ENCODE measurements at regions not wholly inside any gene's neighbourhood (a gene's known extent, or its start where the extent isn't known, plus 50 kb on each side); places are given as distances from the start of the nearest gene placed in this dataset.

GRCh38 chr19:29128203-29128602, 84.7 kb downstream of the UQCRFS1 start:
- TF ChIP-seq CTCF (IDR thresholded peaks at IDR 0.05; ENCODE audit: insufficient read depth, low read length) (no peak), REST (IDR thresholded peaks at IDR 0.05; ENCODE audit: insufficient replicate concordance, low read depth) (no peak), POLR2AphosphoS5 (IDR thresholded peaks at IDR 0.05; ENCODE audit: low read depth) (no peak)
